GM23338 (cell line): ENCODE measurements at regions not wholly inside any gene's neighbourhood (a gene's known extent, or its start where the extent isn't known, plus 50 kb on each side); places are given as distances from the start of the nearest gene placed in this dataset.

Experiments used
- ATAC-seq: fragments of 200-7000 bp; cut with Tn5 transposase; 3 replicates; pipeline ENCODE4 v1.9.1; 2020
- DNase-seq: peaks from one replicate; pipeline ENCODE4 v3.0.0-alpha.2; 2015; ENCODE audit warnings: low spot score
- H2AFZ ChIP-seq: fragments of 200-600 bp; sonication (generic); 2 replicates; pipeline ENCODE4 v1.8.0; 2016; ENCODE audit warnings: antibody characterized with exemption, mild to moderate bottlenecking, moderate library complexity
- H3F3A ChIP-seq: fragments of 200-600 bp; sonication (generic); replicated peaks from 2 replicates; pipeline ENCODE4 v1.8.0; 2017; ENCODE audit warnings: antibody characterized with exemption, mixed run types, low read depth
- H3K27ac ChIP-seq: fragments of 200-600 bp; sonication (generic); 2 replicates; pipeline ENCODE4 v1.6.1; 2016; ENCODE audit warnings: low read depth
- H3K27me3 ChIP-seq: fragments of 200-600 bp; sonication (generic); 2 replicates; pipeline ENCODE4 v1.8.0; 2016; ENCODE audit warnings: mild to moderate bottlenecking, mixed run types, moderate library complexity; ENCODE audit not compliant: insufficient read depth
- H3K36me3 ChIP-seq: fragments of 200-600 bp; sonication (generic); 2 replicates; pipeline ENCODE4 v1.8.0; 2016; ENCODE audit warnings: mild to moderate bottlenecking; ENCODE audit not compliant: insufficient read depth
- H3K4me1 ChIP-seq: fragments of 200-600 bp; sonication (generic); 2 replicates; pipeline ENCODE4 v1.8.0; 2016; ENCODE audit warnings: mild to moderate bottlenecking, moderate library complexity; ENCODE audit not compliant: insufficient read depth
- H3K4me2 ChIP-seq: fragments of 200-600 bp; sonication (generic); 2 replicates; pipeline ENCODE4 v1.7.1; 2017; ENCODE audit warnings: mixed run types
- H3K4me3 ChIP-seq: fragments of 200-600 bp; sonication (generic); 2 replicates; pipeline ENCODE4 v1.6.1; 2016; ENCODE audit warnings: mixed run types
- H3K79me2 ChIP-seq: fragments of 200-600 bp; sonication (generic); replicated peaks from 2 replicates; pipeline ENCODE4 v1.8.0; 2017; ENCODE audit warnings: mild to moderate bottlenecking; ENCODE audit not compliant: insufficient read depth
- H3K9me2 ChIP-seq: fragments of 200-600 bp; sonication (generic); 2 replicates; pipeline ENCODE4 v1.8.0; 2017; ENCODE audit not compliant: insufficient read depth
- H4K20me1 ChIP-seq: fragments of 200-600 bp; sonication (generic); replicated peaks from 2 replicates; pipeline ENCODE4 v1.8.0; 2017; ENCODE audit warnings: mild to moderate bottlenecking; ENCODE audit not compliant: insufficient read depth
- H3K27ac Mint-ChIP-seq: 2 replicates; pipeline ENCODE4 v1.8.0; 2020; ENCODE audit warnings: inconsistent platforms, mild to moderate bottlenecking, moderate library complexity, mixed read lengths
- H3K27me3 Mint-ChIP-seq: 3 replicates; pipeline ENCODE4 v1.8.0; 2022; ENCODE audit warnings: low read depth, mild to moderate bottlenecking, moderate library complexity, mixed read lengths, inconsistent platforms; ENCODE audit not compliant: insufficient read depth, poor library complexity
- H3K36me3 Mint-ChIP-seq: 3 replicates; pipeline ENCODE4 v1.8.0; 2021; ENCODE audit warnings: low read depth, mild to moderate bottlenecking, inconsistent platforms, moderate library complexity, mixed read lengths
- H3K4me1 Mint-ChIP-seq: 3 replicates; pipeline ENCODE4 v1.8.0; 2020; ENCODE audit warnings: mild to moderate bottlenecking, inconsistent platforms, mixed read lengths
- H3K4me3 Mint-ChIP-seq: 3 replicates; pipeline ENCODE4 v1.8.0; 2021; ENCODE audit warnings: moderate library complexity, mild to moderate bottlenecking, inconsistent platforms, mixed read lengths
- H3K9me3 Mint-ChIP-seq: 3 replicates; pipeline ENCODE4 v1.8.0; 2020; ENCODE audit warnings: moderate library complexity, mild to moderate bottlenecking, inconsistent platforms, mixed read lengths
- CREB1 ChIP-seq: fragments of 250-450 bp; sonication (Bioruptor Pico); IDR thresholded peaks from 2 replicates; pipeline ENCODE4 v1.5.0; 2020; ENCODE audit warnings: low read depth, mild to moderate bottlenecking, moderate library complexity
- EZH2 ChIP-seq: fragments of 200-600 bp; sonication (generic); IDR thresholded peaks from one replicate; pipeline ENCODE4 v1.8.0; 2017; ENCODE audit warnings: antibody characterized with exemption, mild to moderate bottlenecking, low read depth; ENCODE audit not compliant: unreplicated experiment
- EZH2phosphoT487 ChIP-seq: fragments of 200-600 bp; sonication (generic); IDR thresholded peaks from one replicate; pipeline ENCODE4 v1.8.1; 2018; ENCODE audit warnings: antibody characterized with exemption; ENCODE audit not compliant: unreplicated experiment
- JUNB ChIP-seq: IDR thresholded peaks from one replicate; pipeline ENCODE4 v1.6.1; 2016; ENCODE audit warnings: antibody characterized with exemption; ENCODE audit not compliant: unreplicated experiment
- NANOG ChIP-seq: IDR thresholded peaks from 2 replicates; pipeline ENCODE4 v1.6.1; 2016; ENCODE audit warnings: antibody characterized with exemption, borderline replicate concordance
- POLR2AphosphoS5 ChIP-seq: IDR thresholded peaks from 2 replicates; pipeline ENCODE4 v1.6.1; 2016; ENCODE audit warnings: antibody characterized with exemption, low read depth
- STAT1 ChIP-seq: IDR thresholded peaks from one replicate; pipeline ENCODE4 v1.6.1; 2016; ENCODE audit warnings: antibody characterized with exemption; ENCODE audit not compliant: unreplicated experiment
- ZNF114 ChIP-seq: fragments of 250-450 bp; sonication (Bioruptor Pico); IDR thresholded peaks from 2 replicates; pipeline ENCODE4 v1.5.0; 2020; ENCODE audit warnings: mild to moderate bottlenecking, moderate library complexity
- ZNF331 ChIP-seq: fragments of 250-450 bp; sonication (Bioruptor Pico); IDR thresholded peaks from 2 replicates; pipeline ENCODE4 v1.5.0; 2020; ENCODE audit warnings: low read depth, mild to moderate bottlenecking, moderate library complexity
- TF ChIP-seq, protein P1 (sequence below): IDR thresholded peaks from one replicate; pipeline ENCODE4 v1.6.1; 2018; ENCODE audit warnings: antibody characterized with exemption; ENCODE audit not compliant: unreplicated experiment
- TF ChIP-seq, protein P2 (sequence below): fragments of 250-450 bp; sonication (Bioruptor Pico); IDR thresholded peaks from 2 replicates; pipeline ENCODE4 v1.5.0; 2020; ENCODE audit warnings: mild to moderate bottlenecking, moderate library complexity
- TF ChIP-seq, protein P3 (sequence below), 2 experiments: fragments of 200-600 bp in 1 of 2; sonication (generic) in 1 of 2; conservative IDR thresholded peaks; 2 replicates each; pipeline versions ENCODE4 v1.5.1 to v1.6.1; 2016 to 2017; ENCODE audit warnings: antibody characterized with exemption in 2 of 2, low read depth in 2 of 2, mild to moderate bottlenecking in 2 of 2, moderate library complexity in 1 of 2
- TF ChIP-seq, protein P4 (sequence below): IDR thresholded peaks from 2 replicates; pipeline ENCODE4 v1.6.1; 2016; ENCODE audit warnings: antibody characterized with exemption

DNA sequence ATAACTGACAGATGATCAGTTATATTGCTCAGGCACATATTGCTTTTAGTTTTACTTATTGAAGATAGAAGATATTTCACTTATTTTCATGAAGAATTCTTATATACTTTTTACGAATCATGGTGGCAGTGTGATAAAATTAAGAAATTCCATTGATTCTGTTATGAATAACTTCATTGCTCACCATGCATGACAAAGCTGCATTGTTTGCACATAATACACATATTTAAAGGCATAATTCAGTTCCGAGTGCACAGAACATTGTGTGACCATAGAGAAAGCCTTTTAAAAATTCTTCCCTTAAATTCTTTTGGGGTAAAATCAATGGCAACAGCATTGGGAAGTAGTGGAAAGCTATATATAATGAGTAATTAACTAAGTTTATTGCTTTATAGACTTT, 82.5 kb upstream of the NAALADL2 start:
- no peaks in the 10 kb centered on the region for H3K27me3 Mint-ChIP-seq
- Histone ChIP-seq H3K79me2 (no peaks in the 10 kb centered on the region), H3K36me3 (no peaks in the 10 kb centered on the region), H3K27me3 (no peaks in the 10 kb centered on the region), H3K4me1 (no peaks in the 10 kb centered on the region), H2AFZ (no peak overlapping the region), H3F3A (no peaks in the 10 kb centered on the region), H3K4me2 (no peak overlapping the region), H3K27ac (no peak overlapping the region), H4K20me1 (no peaks in the 10 kb centered on the region), H3K4me3 (no peak overlapping the region), H3K9me2 (0 out of 2 replicates have a peak, but pooled peaks cover 5% of the 10 kb centered on the region)
- TF ChIP-seq EZH2phosphoT487 (no peak), CREB1 (no peak), STAT1 (no peak), ZNF331 (no peak), EZH2 (no peak), JUNB (no peak), POLR2AphosphoS5 (no peak), NANOG (no peak), ZNF114 (CRISPR knock-in tag) (no peak)
- TF ChIP-seq, protein P1, sequence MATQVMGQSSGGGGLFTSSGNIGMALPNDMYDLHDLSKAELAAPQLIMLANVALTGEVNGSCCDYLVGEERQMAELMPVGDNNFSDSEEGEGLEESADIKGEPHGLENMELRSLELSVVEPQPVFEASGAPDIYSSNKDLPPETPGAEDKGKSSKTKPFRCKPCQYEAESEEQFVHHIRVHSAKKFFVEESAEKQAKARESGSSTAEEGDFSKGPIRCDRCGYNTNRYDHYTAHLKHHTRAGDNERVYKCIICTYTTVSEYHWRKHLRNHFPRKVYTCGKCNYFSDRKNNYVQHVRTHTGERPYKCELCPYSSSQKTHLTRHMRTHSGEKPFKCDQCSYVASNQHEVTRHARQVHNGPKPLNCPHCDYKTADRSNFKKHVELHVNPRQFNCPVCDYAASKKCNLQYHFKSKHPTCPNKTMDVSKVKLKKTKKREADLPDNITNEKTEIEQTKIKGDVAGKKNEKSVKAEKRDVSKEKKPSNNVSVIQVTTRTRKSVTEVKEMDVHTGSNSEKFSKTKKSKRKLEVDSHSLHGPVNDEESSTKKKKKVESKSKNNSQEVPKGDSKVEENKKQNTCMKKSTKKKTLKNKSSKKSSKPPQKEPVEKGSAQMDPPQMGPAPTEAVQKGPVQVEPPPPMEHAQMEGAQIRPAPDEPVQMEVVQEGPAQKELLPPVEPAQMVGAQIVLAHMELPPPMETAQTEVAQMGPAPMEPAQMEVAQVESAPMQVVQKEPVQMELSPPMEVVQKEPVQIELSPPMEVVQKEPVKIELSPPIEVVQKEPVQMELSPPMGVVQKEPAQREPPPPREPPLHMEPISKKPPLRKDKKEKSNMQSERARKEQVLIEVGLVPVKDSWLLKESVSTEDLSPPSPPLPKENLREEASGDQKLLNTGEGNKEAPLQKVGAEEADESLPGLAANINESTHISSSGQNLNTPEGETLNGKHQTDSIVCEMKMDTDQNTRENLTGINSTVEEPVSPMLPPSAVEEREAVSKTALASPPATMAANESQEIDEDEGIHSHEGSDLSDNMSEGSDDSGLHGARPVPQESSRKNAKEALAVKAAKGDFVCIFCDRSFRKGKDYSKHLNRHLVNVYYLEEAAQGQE: no peak
- TF ChIP-seq, protein P2, sequence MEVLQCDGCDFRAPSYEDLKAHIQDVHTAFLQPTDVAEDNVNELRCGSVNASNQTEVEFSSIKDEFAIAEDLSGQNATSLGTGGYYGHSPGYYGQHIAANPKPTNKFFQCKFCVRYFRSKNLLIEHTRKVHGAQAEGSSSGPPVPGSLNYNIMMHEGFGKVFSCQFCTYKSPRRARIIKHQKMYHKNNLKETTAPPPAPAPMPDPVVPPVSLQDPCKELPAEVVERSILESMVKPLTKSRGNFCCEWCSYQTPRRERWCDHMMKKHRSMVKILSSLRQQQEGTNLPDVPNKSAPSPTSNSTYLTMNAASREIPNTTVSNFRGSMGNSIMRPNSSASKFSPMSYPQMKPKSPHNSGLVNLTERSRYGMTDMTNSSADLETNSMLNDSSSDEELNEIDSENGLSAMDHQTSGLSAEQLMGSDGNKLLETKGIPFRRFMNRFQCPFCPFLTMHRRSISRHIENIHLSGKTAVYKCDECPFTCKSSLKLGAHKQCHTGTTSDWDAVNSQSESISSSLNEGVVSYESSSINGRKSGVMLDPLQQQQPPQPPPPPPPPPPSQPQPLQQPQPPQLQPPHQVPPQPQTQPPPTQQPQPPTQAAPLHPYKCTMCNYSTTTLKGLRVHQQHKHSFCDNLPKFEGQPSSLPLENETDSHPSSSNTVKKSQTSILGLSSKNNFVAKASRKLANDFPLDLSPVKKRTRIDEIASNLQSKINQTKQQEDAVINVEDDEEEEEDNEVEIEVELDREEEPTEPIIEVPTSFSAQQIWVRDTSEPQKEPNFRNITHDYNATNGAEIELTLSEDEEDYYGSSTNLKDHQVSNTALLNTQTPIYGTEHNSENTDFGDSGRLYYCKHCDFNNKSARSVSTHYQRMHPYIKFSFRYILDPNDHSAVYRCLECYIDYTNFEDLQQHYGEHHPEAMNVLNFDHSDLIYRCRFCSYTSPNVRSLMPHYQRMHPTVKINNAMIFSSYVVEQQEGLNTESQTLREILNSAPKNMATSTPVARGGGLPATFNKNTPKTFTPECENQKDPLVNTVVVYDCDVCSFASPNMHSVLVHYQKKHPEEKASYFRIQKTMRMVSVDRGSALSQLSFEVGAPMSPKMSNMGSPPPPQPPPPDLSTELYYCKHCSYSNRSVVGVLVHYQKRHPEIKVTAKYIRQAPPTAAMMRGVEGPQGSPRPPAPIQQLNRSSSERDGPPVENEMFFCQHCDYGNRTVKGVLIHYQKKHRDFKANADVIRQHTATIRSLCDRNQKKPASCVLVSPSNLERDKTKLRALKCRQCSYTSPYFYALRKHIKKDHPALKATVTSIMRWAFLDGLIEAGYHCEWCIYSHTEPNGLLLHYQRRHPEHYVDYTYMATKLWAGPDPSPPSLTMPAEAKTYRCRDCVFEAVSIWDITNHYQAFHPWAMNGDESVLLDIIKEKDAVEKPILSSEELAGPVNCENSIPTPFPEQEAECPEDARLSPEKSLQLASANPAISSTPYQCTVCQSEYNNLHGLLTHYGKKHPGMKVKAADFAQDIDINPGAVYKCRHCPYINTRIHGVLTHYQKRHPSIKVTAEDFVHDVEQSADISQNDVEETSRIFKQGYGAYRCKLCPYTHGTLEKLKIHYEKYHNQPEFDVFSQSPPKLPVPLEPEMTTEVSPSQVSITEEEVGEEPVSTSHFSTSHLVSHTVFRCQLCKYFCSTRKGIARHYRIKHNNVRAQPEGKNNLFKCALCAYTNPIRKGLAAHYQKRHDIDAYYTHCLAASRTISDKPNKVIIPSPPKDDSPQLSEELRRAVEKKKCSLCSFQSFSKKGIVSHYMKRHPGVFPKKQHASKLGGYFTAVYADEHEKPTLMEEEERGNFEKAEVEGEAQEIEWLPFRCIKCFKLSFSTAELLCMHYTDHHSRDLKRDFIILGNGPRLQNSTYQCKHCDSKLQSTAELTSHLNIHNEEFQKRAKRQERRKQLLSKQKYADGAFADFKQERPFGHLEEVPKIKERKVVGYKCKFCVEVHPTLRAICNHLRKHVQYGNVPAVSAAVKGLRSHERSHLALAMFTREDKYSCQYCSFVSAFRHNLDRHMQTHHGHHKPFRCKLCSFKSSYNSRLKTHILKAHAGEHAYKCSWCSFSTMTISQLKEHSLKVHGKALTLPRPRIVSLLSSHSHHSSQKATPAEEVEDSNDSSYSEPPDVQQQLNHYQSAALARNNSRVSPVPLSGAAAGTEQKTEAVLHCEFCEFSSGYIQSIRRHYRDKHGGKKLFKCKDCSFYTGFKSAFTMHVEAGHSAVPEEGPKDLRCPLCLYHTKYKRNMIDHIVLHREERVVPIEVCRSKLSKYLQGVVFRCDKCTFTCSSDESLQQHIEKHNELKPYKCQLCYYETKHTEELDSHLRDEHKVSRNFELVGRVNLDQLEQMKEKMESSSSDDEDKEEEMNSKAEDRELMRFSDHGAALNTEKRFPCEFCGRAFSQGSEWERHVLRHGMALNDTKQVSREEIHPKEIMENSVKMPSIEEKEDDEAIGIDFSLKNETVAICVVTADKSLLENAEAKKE: no peak
- TF ChIP-seq, protein P3, sequence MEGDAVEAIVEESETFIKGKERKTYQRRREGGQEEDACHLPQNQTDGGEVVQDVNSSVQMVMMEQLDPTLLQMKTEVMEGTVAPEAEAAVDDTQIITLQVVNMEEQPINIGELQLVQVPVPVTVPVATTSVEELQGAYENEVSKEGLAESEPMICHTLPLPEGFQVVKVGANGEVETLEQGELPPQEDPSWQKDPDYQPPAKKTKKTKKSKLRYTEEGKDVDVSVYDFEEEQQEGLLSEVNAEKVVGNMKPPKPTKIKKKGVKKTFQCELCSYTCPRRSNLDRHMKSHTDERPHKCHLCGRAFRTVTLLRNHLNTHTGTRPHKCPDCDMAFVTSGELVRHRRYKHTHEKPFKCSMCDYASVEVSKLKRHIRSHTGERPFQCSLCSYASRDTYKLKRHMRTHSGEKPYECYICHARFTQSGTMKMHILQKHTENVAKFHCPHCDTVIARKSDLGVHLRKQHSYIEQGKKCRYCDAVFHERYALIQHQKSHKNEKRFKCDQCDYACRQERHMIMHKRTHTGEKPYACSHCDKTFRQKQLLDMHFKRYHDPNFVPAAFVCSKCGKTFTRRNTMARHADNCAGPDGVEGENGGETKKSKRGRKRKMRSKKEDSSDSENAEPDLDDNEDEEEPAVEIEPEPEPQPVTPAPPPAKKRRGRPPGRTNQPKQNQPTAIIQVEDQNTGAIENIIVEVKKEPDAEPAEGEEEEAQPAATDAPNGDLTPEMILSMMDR (conservative IDR thresholded peaks at IDR 0.05; ENCODE audit: low read depth in 2 of 2): no peak
- TF ChIP-seq, protein P4, sequence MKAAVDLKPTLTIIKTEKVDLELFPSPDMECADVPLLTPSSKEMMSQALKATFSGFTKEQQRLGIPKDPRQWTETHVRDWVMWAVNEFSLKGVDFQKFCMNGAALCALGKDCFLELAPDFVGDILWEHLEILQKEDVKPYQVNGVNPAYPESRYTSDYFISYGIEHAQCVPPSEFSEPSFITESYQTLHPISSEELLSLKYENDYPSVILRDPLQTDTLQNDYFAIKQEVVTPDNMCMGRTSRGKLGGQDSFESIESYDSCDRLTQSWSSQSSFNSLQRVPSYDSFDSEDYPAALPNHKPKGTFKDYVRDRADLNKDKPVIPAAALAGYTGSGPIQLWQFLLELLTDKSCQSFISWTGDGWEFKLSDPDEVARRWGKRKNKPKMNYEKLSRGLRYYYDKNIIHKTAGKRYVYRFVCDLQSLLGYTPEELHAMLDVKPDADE: no peak
- H3K9me3 Mint-ChIP-seq: peaks cover 8% of the 10 kb centered on the region; the same call in 1 of the 3 replicates
- DNase-seq (no peak), ATAC-seq (no peak)
- peaks cover 6% of the 10 kb centered on the region; the same call in 2 of the 3 replicates for H3K4me1 Mint-ChIP-seq
- H3K4me3 Mint-ChIP-seq: no peak overlapping the region
- H3K36me3 Mint-ChIP-seq: no peaks in the 10 kb centered on the region; the same call in 2 of the 3 replicates
- H3K27ac Mint-ChIP-seq: no peak overlapping the region
